ENCODE measurements at regions not wholly inside any gene's neighbourhood (a gene's known extent, or its start where the extent isn't known, plus 50 kb on each side); places are given as distances from the start of the nearest gene placed in this dataset.

DNA sequence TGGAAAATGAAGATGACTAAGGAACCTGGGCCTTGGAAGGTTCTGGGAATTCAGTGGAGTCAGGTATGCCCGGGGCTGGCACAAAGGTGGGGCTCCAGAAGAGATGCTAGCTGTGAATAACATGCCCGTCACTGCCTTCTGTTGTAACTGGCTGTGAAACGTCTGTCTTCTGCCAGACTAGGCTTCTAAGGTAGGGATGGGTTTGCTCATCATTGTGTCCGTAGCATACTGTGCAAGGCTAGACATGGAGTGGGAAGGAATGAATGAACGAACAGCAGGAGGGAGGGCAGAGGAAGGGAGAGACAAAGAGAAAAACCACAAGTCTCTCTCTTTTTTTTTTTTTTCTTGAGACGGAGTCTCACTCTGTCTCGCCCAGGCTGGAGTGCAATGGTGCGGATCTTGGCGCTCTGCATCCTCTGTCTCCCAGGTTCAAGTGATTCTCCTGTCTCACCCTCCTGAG, 327.4 kb downstream of the MN1 start:
- TF ChIP-seq, protein P1, sequence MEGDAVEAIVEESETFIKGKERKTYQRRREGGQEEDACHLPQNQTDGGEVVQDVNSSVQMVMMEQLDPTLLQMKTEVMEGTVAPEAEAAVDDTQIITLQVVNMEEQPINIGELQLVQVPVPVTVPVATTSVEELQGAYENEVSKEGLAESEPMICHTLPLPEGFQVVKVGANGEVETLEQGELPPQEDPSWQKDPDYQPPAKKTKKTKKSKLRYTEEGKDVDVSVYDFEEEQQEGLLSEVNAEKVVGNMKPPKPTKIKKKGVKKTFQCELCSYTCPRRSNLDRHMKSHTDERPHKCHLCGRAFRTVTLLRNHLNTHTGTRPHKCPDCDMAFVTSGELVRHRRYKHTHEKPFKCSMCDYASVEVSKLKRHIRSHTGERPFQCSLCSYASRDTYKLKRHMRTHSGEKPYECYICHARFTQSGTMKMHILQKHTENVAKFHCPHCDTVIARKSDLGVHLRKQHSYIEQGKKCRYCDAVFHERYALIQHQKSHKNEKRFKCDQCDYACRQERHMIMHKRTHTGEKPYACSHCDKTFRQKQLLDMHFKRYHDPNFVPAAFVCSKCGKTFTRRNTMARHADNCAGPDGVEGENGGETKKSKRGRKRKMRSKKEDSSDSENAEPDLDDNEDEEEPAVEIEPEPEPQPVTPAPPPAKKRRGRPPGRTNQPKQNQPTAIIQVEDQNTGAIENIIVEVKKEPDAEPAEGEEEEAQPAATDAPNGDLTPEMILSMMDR (IDR thresholded peaks at IDR 0.05; ENCODE audit: low read length), result no peak
- TF ChIP-seq EZH2 (optimal IDR thresholded peaks at IDR 0.05; ENCODE audit: low read depth, low read length), result no peak

Data from MM.1S (cell line).